DND-41 (cell line): ENCODE measurements at regions not wholly inside any gene's neighbourhood (a gene's known extent, or its start where the extent isn't known, plus 50 kb on each side); places are given as distances from the start of the nearest gene placed in this dataset.

ENCODE experiments used
- ATAC-seq: fragments of 200-7000 bp; cut with Tn5 transposase; 3 replicates; pipeline ENCODE4 v1.9.1; 2021; ENCODE audit warnings: low read depth; ENCODE audit not compliant: insufficient read depth
- DNase-seq: peaks from one replicate; pipeline ENCODE4 v3.0.0-alpha.2; 2020
- H2AFZ ChIP-seq: 2 replicates; pipeline ENCODE4 v1.6.0; 2012; ENCODE audit warnings: low read depth, low read length
- H3K27ac ChIP-seq: 2 replicates; pipeline ENCODE4 v1.5.1; 2012; ENCODE audit warnings: low read length, inconsistent platforms
- H3K27me3 ChIP-seq: fragments of 200-600 bp; sonication (generic); 2 replicates; pipeline ENCODE4 v1.6.0; 2012; ENCODE audit warnings: low read length, mild to moderate bottlenecking, inconsistent platforms; ENCODE audit not compliant: insufficient read depth, poor library complexity
- H3K36me3 ChIP-seq: 2 replicates; pipeline ENCODE4 v1.5.1; 2012; ENCODE audit warnings: low read length, inconsistent platforms; ENCODE audit not compliant: insufficient read depth
- H3K4me1 ChIP-seq: 2 replicates; pipeline ENCODE4 v1.5.1; 2012; ENCODE audit warnings: mild to moderate bottlenecking, low read length; ENCODE audit not compliant: insufficient read depth
- H3K4me2 ChIP-seq: 2 replicates; pipeline ENCODE4 v1.6.0; 2012; ENCODE audit warnings: mild to moderate bottlenecking, moderate library complexity, low read length, inconsistent platforms; ENCODE audit not compliant: insufficient read depth
- H3K4me3 ChIP-seq, 2 experiments: fragments of 200-600 bp in 1 of 2; shearing (Covaris generic) in 1 of 2; 2 replicates each; pipeline ENCODE4 v1.5.1; 2012 to 2016; ENCODE audit warnings: inconsistent platforms in 2 of 2, low read length in 2 of 2, mild to moderate bottlenecking in 2 of 2, low read depth in 1 of 2, moderate library complexity in 1 of 2
- H3K79me2 ChIP-seq: 2 replicates; pipeline ENCODE4 v1.6.0; 2012; ENCODE audit warnings: low read length, inconsistent platforms; ENCODE audit not compliant: insufficient read depth
- H3K9ac ChIP-seq: 2 replicates; pipeline ENCODE4 v1.6.0; 2012; ENCODE audit warnings: low read depth, mild to moderate bottlenecking, inconsistent platforms, low read length, moderate library complexity
- H3K9me3 ChIP-seq: 2 replicates; pipeline ENCODE4 v1.5.1; 2012; ENCODE audit warnings: low read length, moderate library complexity, mild to moderate bottlenecking, inconsistent platforms; ENCODE audit not compliant: insufficient read depth, severe bottlenecking
- H4K20me1 ChIP-seq: 2 replicates; pipeline ENCODE4 v1.6.0; 2012; ENCODE audit warnings: low read length; ENCODE audit not compliant: insufficient read depth
- EZH2 ChIP-seq: IDR thresholded peaks from 3 replicates; pipeline ENCODE4 v1.6.1; 2012; ENCODE audit warnings: borderline replicate concordance, low read depth, mild to moderate bottlenecking, moderate library complexity, low read length, inconsistent platforms; ENCODE audit not compliant: severe bottlenecking
- TF ChIP-seq, protein P1 (sequence below): IDR thresholded peaks from 2 replicates; pipeline ENCODE4 v1.5.1; 2012; ENCODE audit warnings: borderline replicate concordance, low read length, moderate library complexity, mild to moderate bottlenecking; ENCODE audit not compliant: poor library complexity, severe bottlenecking; ENCODE audit errors: extremely low read depth

DNA sequence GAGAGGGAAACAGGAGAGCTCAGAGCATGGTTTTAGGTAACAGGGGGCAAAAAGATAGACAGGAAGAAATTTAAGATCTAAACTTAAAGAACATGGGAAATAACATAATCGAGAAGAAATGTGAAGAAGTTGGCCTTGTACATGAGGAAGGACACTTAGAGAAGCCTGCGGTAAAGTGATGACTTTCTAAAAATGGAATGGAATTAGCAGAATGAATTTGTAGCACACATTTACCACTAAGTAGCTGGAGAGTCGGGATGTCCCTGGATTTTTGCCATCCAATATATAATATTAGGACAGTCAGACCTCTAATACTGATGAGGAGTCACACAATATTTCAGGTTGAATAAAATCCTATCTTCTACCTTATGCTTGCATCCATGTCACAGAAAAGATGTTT is 77.7 kb upstream of the C1orf87 start:
- Histone ChIP-seq H3K4me3 (no peak overlapping the region), H3K36me3 (no peaks in the 10 kb centered on the region), H3K79me2 (no peaks in the 10 kb centered on the region), H3K9me3 (no peaks in the 10 kb centered on the region), H4K20me1 (no peaks in the 10 kb centered on the region), H3K27me3 (no peaks in the 10 kb centered on the region), H2AFZ (no peak overlapping the region), H3K9ac (no peak overlapping the region), H3K27ac (no peak overlapping the region), H3K4me2 (no peak overlapping the region), H3K4me1 (no peaks in the 10 kb centered on the region)
- DNase-seq (no peak), ATAC-seq (no peak)
- TF ChIP-seq EZH2 = no peak
- TF ChIP-seq, protein P1, sequence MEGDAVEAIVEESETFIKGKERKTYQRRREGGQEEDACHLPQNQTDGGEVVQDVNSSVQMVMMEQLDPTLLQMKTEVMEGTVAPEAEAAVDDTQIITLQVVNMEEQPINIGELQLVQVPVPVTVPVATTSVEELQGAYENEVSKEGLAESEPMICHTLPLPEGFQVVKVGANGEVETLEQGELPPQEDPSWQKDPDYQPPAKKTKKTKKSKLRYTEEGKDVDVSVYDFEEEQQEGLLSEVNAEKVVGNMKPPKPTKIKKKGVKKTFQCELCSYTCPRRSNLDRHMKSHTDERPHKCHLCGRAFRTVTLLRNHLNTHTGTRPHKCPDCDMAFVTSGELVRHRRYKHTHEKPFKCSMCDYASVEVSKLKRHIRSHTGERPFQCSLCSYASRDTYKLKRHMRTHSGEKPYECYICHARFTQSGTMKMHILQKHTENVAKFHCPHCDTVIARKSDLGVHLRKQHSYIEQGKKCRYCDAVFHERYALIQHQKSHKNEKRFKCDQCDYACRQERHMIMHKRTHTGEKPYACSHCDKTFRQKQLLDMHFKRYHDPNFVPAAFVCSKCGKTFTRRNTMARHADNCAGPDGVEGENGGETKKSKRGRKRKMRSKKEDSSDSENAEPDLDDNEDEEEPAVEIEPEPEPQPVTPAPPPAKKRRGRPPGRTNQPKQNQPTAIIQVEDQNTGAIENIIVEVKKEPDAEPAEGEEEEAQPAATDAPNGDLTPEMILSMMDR = no peak

DNA sequence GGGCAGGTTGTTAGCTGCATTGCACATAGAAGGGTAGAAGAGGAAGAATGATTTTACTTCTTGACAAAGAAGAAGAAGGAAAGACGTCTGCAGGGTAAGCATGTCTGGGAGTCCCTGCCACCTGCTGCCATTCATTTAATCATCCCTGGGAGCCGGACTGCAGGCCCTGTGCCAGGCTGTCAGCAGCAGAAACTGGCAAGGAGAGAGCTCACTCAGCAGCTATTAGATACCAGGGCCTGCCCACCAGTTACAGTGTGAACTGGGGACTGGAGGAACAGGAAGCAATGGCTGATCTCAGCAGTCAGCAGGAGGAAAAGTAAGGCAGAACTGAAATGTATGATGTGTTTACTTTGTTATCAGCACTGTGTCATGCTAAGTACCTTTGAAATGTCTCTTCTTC is 75.7 kb upstream of the C1orf87 start:
- no peak for ATAC-seq
- H3K27me3 ChIP-seq = no peaks in the 10 kb centered on the region
- H3K79me2 ChIP-seq = no peaks in the 10 kb centered on the region
- H3K4me2 ChIP-seq = no peak overlapping the region
- no peak overlapping the region for H3K9ac ChIP-seq
- no peaks in the 10 kb centered on the region for H3K36me3 ChIP-seq
- no peak for TF ChIP-seq EZH2
- TF ChIP-seq, protein P1 = no peak
- H3K4me3 ChIP-seq = no peak overlapping the region
- H3K9me3 ChIP-seq = no peaks in the 10 kb centered on the region
- DNase-seq = no peak
- no peaks in the 10 kb centered on the region for H4K20me1 ChIP-seq
- no peaks in the 10 kb centered on the region for H3K4me1 ChIP-seq
- H3K27ac ChIP-seq = no peak overlapping the region
- H2AFZ ChIP-seq = no peak overlapping the region

DNA sequence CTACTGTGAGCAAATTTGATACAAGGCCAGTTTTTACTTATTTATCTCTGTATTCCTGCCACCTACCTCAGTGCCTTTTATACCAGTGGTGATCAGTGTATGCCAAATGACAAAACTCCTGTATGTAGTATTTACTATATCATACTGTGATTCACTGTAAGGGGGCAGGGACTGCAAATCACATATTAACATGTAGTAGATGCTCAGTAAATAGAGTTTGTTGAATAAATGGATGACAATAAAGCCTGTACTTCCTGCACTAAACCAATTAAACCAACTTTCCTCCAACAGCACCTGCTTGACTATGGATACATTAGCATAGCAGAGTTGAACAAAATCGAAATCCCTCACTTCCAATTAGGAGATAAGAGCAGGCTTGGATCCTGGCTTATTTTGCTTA is 73.3 kb upstream of the C1orf87 start:
- Histone ChIP-seq H3K4me3 (no peak overlapping the region), H2AFZ (no peak overlapping the region), H3K27me3 (no peaks in the 10 kb centered on the region), H3K27ac (no peak overlapping the region), H3K9me3 (no peaks in the 10 kb centered on the region), H3K9ac (no peak overlapping the region), H3K79me2 (no peaks in the 10 kb centered on the region), H3K4me1 (no peaks in the 10 kb centered on the region), H3K4me2 (no peak overlapping the region), H4K20me1 (no peaks in the 10 kb centered on the region), H3K36me3 (no peaks in the 10 kb centered on the region)
- TF ChIP-seq EZH2 = no peak
- TF ChIP-seq, protein P1 = no peak
- ATAC-seq (no peak), DNase-seq (no peak)

DNA sequence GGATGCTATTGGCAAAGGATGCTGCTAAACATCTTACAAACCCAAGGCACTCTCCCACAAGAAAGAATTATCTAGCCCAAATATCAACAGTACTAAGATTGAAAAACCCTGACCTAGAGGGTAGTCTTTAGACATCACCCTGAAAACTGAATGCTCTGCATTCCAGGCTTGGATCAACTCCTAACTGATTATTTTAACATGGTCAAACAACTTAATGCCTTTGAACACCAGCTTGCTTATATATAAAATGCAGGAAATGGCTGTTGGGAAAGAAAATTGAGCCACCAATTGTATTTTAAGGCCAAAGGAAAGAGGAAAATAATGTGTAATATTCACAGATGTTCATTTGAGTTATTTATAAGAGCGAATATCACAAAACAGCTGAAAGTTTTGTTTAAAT is 72.2 kb upstream of the C1orf87 start:
- Histone ChIP-seq H3K36me3 (no peaks in the 10 kb centered on the region), H3K27me3 (no peaks in the 10 kb centered on the region), H2AFZ (no peak overlapping the region), H3K9me3 (no peaks in the 10 kb centered on the region), H3K4me1 (no peaks in the 10 kb centered on the region), H3K4me2 (no peak overlapping the region), H3K9ac (no peak overlapping the region), H4K20me1 (no peaks in the 10 kb centered on the region), H3K27ac (no peak overlapping the region), H3K79me2 (no peaks in the 10 kb centered on the region), H3K4me3 (no peak overlapping the region)
- DNase-seq (no peak), ATAC-seq (no peak)
- TF ChIP-seq EZH2 = no peak
- TF ChIP-seq, protein P1 = no peak
